Middle frontal gyrus (tissue), 1 donor: ENCODE measurements at regions not wholly inside any gene's neighbourhood (a gene's known extent, or its start where the extent isn't known, plus 50 kb on each side); places are given as distances from the start of the nearest gene placed in this dataset.

Experiments used
- DNase-seq: peaks from one replicate; pipeline ENCODE4 v3.0.0-alpha.2; 2015; ENCODE audit warnings: low spot score; ENCODE audit errors: extremely low spot score

DNA sequence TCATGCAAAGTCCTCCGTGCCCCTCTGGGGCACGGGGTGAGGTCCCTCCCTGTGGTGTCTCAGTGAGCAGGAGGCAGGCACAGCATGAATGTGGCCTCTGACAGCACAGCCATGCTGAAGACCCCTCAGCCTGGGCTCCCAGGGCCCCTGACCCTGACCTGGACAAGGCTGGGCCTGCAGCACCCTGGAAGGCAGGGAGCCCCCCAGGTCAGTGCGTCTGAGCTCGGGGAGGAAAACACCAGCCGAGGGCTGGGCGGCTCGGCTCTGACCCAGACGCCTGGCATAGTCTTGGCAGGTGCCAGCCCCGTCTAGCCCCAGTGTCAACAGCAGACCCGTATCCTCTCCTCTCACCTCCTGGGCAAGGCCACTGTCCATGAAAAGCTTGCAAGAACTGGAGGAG is 1276.6 kb downstream of the BRD1 start:
- DNase-seq: no peak

GRCh38 chr22:48548391-48548790 is 1279.3 kb downstream of the BRD1 start:
- no peak for DNase-seq

GRCh38 chr22:48547971-48548370 is 1279.7 kb downstream of the BRD1 start:
- DNase-seq: no peak

DNA sequence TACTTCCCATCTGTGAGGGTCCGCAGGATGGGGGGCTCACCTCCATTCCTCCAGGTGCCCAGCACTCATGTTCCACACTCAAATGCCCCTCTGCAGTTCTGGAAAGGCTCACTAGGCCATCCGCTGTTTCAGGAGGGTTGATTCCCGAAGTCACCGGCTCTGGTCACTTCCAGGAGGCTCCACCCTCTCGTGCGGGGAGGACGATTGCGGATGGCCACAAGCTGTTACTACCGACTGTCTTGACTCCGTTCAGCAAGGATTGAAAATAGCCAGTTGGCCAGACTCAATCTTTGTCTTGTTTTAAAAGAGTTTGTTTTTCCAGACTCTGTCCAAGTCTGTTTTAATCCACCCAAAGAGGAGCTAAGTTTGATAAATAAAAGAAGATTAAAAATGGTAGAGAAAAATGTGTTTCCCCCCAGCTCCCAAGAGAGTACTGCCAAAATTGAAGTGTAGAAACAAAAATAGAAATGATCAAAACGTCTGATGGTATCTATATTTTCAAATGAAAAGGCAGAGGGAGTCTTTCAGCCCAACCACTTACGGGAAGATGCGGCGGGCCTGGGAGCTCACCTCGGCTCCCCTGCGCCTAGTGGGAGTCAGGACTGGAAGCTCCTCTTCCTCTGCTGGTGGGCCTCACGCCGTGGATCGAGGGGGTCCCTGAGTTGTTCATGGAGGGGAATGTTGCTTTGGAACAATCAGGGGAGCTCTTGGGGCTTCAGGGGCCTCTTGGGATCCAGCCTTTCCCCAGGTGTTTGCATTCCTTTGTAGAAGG is 1280.8 kb downstream of the BRD1 start:
- no peak for DNase-seq

- DNase-seq: no peak
Observed at GRCh38 chr22:48545987-48546386, 1281.7 kb downstream of the BRD1 start.

GRCh38 chr22:48541401-48542098 is 1286.1 kb downstream of the BRD1 start:
- no peak for DNase-seq

DNA sequence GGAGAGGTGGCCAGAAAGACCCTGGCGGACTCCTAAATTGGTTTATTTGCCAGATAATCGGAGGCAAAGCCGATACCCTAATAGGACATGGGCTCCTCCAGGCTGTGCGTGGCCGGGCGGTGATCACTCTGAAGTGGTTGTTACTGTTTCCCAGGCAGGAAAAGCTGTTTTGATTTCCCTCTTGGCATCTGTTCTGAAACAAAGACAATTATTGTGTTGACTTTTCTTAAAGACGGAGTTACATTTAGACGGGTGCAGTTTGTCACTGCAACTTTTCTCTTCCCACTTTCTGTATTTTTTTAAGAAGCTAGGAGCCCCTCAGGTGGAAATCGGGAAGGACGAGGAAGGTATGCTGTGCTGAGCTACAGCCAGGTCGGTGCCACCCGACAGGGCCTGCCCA is 1288.4 kb downstream of the BRD1 start:
- DNase-seq: no peak

DNA sequence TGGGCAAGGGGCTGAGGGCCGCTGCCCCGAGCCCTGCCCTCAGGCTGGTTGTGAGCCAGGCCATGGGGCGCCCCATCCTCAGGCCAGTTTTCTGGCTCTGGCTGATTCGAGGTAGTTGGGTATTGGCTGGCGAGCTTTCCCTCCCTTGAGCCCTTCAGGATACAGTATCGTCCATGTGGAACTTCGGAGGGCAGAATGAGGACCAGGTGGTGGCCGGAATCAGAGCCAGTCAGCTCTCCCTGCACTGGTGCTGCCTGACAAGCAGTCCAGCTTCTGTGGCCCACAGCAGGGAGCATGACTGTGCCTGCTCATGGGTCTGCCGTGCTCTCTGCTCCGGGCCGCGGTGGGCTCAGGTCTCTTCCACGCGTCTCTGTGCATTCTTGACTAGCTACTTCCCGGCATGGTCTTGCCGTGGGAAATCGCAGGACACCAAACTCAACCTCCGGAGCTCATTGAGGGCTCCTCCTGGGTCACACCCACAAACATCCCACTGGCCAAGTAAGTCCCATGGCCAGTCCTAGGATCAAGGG is 1289.3 kb downstream of the BRD1 start:
- DNase-seq: no peak

GRCh38 chr22:48537343-48537680 is 1290.4 kb downstream of the BRD1 start:
- DNase-seq: no peak

- peak; percentile 16 for DNase-seq
Observed at GRCh38 chr22:48536541-48537342, 1290.9 kb downstream of the BRD1 start.

DNA sequence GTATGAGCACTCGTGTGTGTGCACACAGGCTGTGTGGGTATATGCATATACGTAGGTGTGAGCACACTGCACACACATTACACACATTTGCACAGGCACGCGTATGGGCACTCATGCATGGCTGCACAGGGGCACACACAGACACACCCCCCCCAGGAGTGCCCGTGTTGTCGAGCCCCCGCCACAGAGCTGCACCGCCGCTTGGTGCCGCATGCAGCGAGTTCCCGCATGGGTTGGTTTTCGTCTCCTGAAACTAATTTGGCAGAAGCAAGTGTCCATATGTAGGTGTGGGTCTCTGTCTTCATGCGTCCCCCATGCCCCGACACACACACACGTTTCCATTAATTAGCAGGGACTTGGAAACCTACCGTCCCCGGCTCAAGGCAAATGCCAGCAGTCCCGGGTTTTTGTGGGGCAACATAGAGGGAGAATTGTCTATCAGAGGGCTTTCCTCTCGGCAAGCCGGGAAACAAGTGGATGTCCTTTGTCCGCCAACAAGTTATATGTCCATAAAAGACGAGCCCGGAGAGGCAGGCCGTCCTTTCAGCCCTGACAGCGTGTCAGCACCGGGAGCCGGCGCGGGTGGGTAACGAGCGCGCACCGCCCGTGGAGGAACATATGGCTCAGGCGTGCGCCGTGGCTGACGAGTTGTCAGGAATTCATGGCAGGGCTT is 1291.7 kb downstream of the BRD1 start:
- no peak for DNase-seq

DNA sequence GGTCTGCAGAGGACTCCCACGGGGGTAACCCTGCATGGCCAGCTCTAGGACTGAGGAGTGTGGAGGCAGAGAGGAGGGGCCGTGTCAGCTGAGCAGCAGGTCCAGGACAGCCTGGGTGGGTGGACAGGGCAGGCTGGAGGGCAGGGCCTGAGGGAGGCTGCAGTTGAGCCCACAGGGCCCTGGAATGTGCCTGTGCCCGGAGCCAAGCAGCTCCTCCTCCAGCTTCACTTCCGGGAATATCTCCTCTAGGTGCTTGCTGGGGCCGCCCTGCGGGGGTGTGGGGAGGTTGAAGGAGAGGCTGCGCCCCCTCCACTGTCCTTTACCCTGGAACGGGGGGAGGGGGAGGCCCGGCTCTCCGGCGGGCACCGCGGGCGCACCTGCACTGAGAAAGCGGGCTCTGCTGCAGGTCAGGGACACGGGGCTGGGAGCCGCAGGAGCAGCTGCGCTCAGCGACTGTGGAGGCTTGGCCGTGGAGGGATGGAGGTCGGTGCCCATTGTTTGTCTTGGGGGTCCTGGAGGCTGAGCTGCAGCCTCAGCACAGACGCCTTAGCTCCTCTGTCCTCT is 1293.2 kb downstream of the BRD1 start:
- no peak for DNase-seq

GRCh38 chr22:48532986-48533385 is 1294.7 kb downstream of the BRD1 start:
- DNase-seq: no peak

DNA sequence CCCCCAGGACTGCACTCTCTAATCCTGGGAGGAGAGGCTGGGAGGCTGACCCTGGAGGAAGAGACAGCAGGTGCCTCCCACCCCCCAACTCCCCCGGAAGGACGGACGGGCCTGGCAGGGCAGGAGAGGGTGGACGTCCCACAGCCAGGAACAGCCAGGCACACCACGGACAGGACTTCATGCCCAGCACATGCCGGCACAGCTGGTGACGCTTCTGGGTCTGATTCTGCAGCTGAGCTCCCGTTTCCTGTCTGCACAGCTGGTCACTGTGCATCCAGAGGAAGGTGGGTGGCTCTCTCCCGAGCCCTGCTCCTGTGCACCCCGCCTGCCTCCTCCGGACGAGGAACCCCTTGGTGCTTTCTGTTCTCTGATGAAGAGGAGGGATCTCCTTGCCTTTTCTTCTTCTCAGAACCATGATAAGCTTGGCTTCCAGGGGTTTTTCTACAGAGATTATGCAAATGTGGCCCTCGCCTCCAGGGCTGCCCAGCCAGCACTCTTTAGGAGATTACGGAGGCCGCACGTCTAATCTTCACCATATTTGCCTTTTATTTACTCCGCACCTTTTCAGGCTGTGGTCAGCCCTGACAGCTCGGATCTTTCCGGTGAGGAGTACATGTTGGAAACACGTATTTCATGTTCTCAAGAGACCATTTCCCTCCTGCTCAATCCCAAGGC is 1295.8 kb downstream of the BRD1 start:
- DNase-seq: no peak

DNA sequence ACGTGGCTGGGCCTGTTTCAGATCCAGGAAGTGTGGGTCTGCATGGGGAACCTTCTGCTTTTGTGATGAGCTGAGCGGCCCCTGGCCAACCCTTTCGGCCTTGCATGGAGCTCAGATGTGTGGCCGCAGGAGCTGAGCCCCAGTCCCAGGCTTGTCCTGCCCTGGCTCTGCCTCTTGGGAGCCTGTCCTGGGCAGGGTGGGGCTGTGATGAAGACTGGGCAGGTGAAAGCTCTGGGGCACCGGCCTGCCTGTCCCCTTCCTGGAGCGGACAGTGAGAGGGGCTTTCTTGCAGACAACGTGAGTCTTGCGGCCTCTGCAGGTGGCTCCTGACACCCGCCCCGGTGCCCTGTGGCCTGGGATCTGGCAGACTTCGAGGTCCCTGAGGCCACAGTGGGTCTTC is 1296.6 kb downstream of the BRD1 start:
- DNase-seq: no peak

GRCh38 chr22:48530666-48531065 is 1297.0 kb downstream of the BRD1 start:
- DNase-seq: no peak

DNA sequence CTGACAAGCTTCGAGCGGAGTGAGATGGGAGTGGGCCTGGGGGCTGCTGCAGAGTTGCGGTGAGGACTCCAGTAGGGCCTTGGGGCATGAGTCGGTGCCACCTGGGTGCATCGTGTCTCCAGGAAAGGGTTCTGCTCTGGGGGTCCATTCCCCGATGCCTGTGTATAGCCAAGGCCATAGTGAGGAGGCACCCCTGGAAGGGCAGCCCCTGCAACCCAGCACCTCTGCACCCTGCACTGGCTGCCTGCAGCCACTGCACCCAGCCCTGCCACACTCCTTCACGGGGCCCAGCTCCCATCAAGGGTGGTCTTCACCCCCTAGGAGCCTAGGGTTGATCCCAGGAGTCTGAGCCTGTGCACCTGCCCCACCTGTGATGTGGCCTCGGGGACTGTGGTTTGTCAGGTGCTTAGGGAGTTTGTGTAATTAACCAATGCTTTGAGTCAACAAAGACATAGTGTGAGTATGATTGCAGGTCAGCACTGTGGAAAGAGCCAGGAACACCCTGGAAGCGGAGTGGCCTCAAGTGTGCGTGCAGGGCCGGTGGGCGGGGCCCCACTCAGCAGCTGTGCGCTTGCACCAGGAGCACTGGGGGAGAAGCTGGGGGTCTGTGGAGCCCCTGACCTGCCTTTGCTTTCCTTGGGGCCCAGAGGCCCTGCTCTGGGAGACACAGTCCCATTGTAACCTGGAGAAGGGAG is 1299.3 kb downstream of the BRD1 start:
- no peak for DNase-seq

DNA sequence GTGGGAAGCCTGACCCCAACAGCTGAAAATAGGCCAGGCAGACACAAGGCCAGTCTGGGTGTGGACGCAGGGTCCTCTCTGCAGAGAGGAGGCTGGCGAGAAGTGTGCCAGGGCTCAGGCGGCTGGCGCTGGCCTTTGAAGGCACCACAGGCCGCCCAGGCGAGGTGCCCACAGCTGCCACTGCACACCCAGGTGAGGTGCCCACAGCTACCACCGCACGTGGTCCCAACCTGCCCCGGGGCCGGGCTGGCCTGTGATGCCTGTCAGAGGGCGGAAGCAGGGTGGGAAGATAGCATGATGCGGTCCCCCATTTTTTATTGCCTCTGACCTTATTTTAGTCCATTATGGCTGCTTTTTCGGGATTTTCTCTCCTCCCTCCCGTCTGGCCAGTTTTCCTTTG is 1303.9 kb downstream of the BRD1 start:
- DNase-seq: no peak

GRCh38 chr22:48523091-48523490 is 1304.6 kb downstream of the BRD1 start:
- DNase-seq: no peak

GRCh38 chr22:48522271-48522670 is 1305.4 kb downstream of the BRD1 start:
- DNase-seq: no peak
